ENCODE measurements at regions not wholly inside any gene's neighbourhood (a gene's known extent, or its start where the extent isn't known, plus 50 kb on each side); places are given as distances from the start of the nearest gene placed in this dataset.

DNA sequence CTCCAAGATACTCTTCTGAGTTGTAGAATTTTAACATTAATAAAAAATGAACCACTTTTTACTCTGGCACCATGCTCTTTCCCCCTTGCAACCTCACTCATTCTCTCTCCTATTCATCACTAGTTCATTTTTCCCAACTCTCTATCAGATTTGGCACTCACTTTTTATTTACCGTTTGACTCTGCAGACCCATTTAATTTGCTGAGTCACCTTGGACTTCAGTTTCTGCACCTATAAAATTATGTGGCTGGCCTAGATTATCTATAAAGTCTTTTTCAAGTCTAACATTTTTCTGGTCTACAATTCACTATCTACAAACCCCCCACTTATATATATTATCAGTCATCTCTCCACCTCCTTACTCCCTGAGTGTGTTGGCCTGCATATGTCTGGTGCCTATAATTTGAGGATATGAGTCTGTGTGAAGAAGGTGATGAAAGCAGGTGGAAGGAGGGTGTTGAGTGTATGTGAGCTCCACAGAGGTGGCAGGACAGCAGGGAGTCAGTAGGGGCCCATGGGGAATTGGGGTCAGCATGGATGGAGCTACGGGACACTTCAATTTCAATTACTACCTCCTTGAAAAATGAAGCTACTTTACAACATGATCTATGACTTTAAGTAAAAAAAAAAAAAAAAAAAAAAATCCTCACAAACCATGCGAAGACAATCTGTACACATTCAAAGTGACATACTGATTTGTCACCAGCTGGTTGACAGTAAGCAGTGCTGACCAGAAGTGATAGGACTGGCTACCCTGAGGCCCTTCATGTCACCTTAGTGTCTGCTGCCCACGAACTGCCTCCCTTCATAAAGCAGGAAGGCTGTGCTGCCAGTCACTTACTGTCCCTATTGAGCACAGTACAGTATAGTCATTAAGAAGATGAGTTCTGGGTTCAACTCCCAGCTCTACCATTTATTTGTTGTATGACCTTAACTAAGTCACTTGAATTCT lies 334.2 kb upstream of the IL12A start:
- H3K36me3 Mint-ChIP-seq, result no peaks in the 10 kb centered on the region
- Histone ChIP-seq H3K9me3 (ENCODE audit: control insufficient read depth in 2 of 3, low read length in 3 of 3) (no peaks in the 10 kb centered on the region), H3K4me1 (ENCODE audit: control insufficient read depth in 2 of 2, insufficient read depth in 2 of 2, low read length in 2 of 2) (no peaks in the 10 kb centered on the region), H3K4me3 (ENCODE audit: low read length) (no peak overlapping the region), H3K27ac (ENCODE audit: low read depth, low read length) (no peak overlapping the region), H3K27me3 (ENCODE audit: control insufficient read depth in 2 of 2, insufficient read depth in 2 of 2, low read length in 2 of 2) (no peaks in the 10 kb centered on the region), H3K36me3 (ENCODE audit: control insufficient read depth in 2 of 3, insufficient read depth in 3 of 3, low read length in 3 of 3) (no peaks in the 10 kb centered on the region)
- peak overlapping the region in 1 of 9 donors; percentile 4 for H3K27ac Mint-ChIP-seq
- intact Hi-C loops (cut with micrococcal nuclease), result no loop called here
- ChIA-PET POLR2A (no interaction called here), CTCF (no interaction called here)
- DNase-seq (no peak), ATAC-seq (no peak)
- H3K4me1 Mint-ChIP-seq, result peaks cover 0 to 2% (median 0%) of the 10 kb centered on the region in 7 donors
- H3K9me3 Mint-ChIP-seq, result peaks cover 0 to 7% (median 0%) of the 10 kb centered on the region in 11 donors
- H3K27me3 Mint-ChIP-seq, result peaks cover 0 to 3% (median 0%) of the 10 kb centered on the region in 5 donors
- no peak overlapping the region for H3K4me3 Mint-ChIP-seq

DNA sequence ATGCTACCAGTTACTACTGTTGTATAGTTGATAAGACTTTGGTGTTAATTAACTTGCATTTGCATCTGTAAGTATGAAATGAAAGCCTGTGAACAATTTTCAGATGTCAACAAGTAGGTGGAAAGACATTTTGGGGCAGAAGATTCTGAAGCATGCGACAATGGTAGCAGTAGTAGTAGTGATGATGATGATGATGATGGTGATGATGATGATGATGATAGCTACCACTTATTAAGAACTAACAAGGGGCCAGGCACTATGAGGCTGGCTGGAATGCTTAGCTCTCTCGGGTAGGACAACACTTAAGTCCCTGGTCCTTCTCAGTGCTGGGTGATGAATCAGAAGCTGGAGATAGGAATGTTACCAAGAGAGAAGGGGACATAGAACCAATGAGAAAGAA lies 333.4 kb upstream of the IL12A start:
- Histone ChIP-seq H3K9me3 (ENCODE audit: control insufficient read depth in 2 of 3, low read length in 3 of 3) (no peaks in the 10 kb centered on the region), H3K4me1 (ENCODE audit: control insufficient read depth in 2 of 2, insufficient read depth in 2 of 2, low read length in 2 of 2) (no peaks in the 10 kb centered on the region), H3K36me3 (ENCODE audit: control insufficient read depth in 2 of 3, insufficient read depth in 3 of 3, low read length in 3 of 3) (no peaks in the 10 kb centered on the region), H3K27ac (ENCODE audit: low read depth, low read length) (no peak overlapping the region), H3K4me3 (ENCODE audit: low read length) (no peak overlapping the region), H3K27me3 (ENCODE audit: control insufficient read depth in 2 of 2, insufficient read depth in 2 of 2, low read length in 2 of 2) (no peaks in the 10 kb centered on the region)
- Mint-ChIP-seq H3K4me3 (no peak overlapping the region), H3K27me3 (peaks cover 0 to 3% (median 0%) of the 10 kb centered on the region in 5 donors), H3K36me3 (no peaks in the 10 kb centered on the region), H3K27ac (no peak overlapping the region), H3K4me1 (peaks cover 0 to 2% (median 0%) of the 10 kb centered on the region in 7 donors), H3K9me3 (peaks cover 0 to 7% (median 0%) of the 10 kb centered on the region in 11 donors)
- ATAC-seq, result no peak
- DNase-seq, result no peak
- POLR2A ChIA-PET, result no interaction called here
- intact Hi-C loops (cut with micrococcal nuclease), result no loop called here
- CTCF ChIA-PET, result no interaction called here

DNA sequence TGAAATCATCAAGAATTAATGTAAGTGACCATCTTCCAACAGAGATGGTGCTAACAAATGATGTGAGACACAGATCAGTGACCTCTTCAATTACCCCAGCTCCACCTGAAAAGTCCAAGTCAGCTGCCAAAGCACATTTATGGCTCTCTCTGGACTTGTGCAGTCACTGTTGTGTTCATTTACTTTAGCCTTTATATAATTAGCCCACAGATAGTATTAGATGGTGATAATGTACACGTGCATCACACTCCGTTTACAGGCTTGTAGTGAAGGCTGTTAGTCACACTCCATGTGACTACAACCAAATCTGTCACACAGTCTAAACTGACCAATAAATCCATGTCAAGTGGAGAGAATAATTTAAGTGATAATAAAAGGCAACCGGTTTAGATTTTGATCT lies 331.5 kb upstream of the IL12A start:
- H3K36me3 ChIP-seq (ENCODE audit: control insufficient read depth in 2 of 3, insufficient read depth in 3 of 3, low read length in 3 of 3), result no peaks in the 10 kb centered on the region
- H3K4me3 ChIP-seq (ENCODE audit: low read length), result no peak overlapping the region
- no peaks in the 10 kb centered on the region for H3K27me3 ChIP-seq (ENCODE audit: control insufficient read depth in 2 of 2, insufficient read depth in 2 of 2, low read length in 2 of 2)
- peaks cover 0 to 2% (median 0%) of the 10 kb centered on the region in 7 donors for H3K4me1 Mint-ChIP-seq
- no peak overlapping the region for H3K27ac Mint-ChIP-seq
- peaks cover 0 to 3% (median 0%) of the 10 kb centered on the region in 5 donors for H3K27me3 Mint-ChIP-seq
- H3K4me3 Mint-ChIP-seq, result no peak overlapping the region
- ChIA-PET CTCF (no interaction called here), POLR2A (interaction anchor here (0.6 kb wide), 1 partner anchor 13 kb away, joined by 3 read pairs; no protein-coding TSS in a partner anchor)
- no peaks in the 10 kb centered on the region for H3K36me3 Mint-ChIP-seq
- intact Hi-C loops (cut with micrococcal nuclease), result no loop called here
- ATAC-seq (no peak), DNase-seq (no peak)
- H3K9me3 Mint-ChIP-seq, result peaks cover 0 to 12% (median 5%) of the 10 kb centered on the region in 11 donors
- no peaks in the 10 kb centered on the region for H3K9me3 ChIP-seq (ENCODE audit: control insufficient read depth in 2 of 3, low read length in 3 of 3)
- H3K4me1 ChIP-seq (ENCODE audit: control insufficient read depth in 2 of 2, insufficient read depth in 2 of 2, low read length in 2 of 2), result no peaks in the 10 kb centered on the region
- no peak overlapping the region for H3K27ac ChIP-seq (ENCODE audit: low read depth, low read length)

DNA sequence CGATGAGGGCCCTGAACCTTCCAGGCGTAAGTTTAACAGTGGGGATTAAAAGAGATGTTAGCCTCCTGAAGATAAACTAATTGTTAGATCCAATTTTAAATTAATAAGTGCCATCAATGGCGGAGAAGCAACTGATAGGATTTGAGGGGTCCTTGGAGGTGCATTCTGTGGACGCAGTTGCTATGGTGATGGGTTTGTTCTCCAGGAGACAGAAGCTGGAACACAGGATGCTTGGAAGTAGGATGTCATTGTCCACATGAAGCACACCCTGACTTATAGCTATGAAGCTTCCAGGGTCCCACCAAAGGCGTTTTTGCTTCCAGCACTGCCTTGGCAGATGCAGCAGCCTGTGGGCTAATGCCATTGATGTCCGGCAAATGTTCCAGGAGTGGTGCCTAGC lies 331.0 kb upstream of the IL12A start:
- peaks cover 0 to 2% (median 0%) of the 10 kb centered on the region in 7 donors for H3K4me1 Mint-ChIP-seq
- Histone ChIP-seq H3K36me3 (ENCODE audit: control insufficient read depth in 2 of 3, insufficient read depth in 3 of 3, low read length in 3 of 3) (no peaks in the 10 kb centered on the region), H3K27me3 (ENCODE audit: control insufficient read depth in 2 of 2, insufficient read depth in 2 of 2, low read length in 2 of 2) (no peaks in the 10 kb centered on the region), H3K4me1 (ENCODE audit: control insufficient read depth in 2 of 2, insufficient read depth in 2 of 2, low read length in 2 of 2) (no peaks in the 10 kb centered on the region), H3K9me3 (ENCODE audit: control insufficient read depth in 2 of 3, low read length in 3 of 3) (no peaks in the 10 kb centered on the region), H3K4me3 (ENCODE audit: low read length) (no peak overlapping the region), H3K27ac (ENCODE audit: low read depth, low read length) (no peak overlapping the region)
- ATAC-seq (no peak), DNase-seq (no peak)
- H3K4me3 Mint-ChIP-seq, result no peak overlapping the region
- ChIA-PET POLR2A (no interaction called here), CTCF (no interaction called here)
- intact Hi-C loops (cut with micrococcal nuclease), result no loop called here
- no peak overlapping the region for H3K27ac Mint-ChIP-seq
- peaks cover 0 to 8% (median 5%) of the 10 kb centered on the region in 11 donors for H3K9me3 Mint-ChIP-seq
- H3K27me3 Mint-ChIP-seq, result peaks cover 0 to 5% (median 0%) of the 10 kb centered on the region in 5 donors
- no peaks in the 10 kb centered on the region for H3K36me3 Mint-ChIP-seq

DNA sequence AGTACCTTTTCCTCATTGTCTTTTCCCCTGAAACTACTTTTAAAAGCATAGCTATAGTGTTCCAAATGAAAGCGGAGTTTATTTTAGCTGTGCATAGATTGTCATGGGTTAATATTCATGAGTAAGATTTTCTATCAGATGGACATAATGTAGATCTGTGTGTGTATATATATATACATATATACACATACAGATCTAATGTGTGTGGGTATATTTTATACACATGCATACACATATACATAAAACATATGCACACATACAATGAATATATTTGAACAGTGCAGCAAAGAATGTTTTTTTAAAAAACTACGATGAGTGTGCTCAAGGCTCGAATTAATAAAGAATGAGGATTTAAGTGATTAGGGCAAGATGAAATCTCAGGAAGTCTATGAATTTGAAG lies 328.3 kb upstream of the IL12A start:
- ChIA-PET CTCF (no interaction called here), POLR2A (no interaction called here)
- H3K4me3 ChIP-seq (ENCODE audit: low read length), result no peak overlapping the region
- Mint-ChIP-seq H3K4me3 (no peak overlapping the region), H3K9me3 (peaks cover 0 to 7% (median 2%) of the 10 kb centered on the region in 11 donors), H3K27ac (no peak overlapping the region), H3K4me1 (peaks cover 0 to 2% (median 0%) of the 10 kb centered on the region in 7 donors), H3K27me3 (peaks cover 0 to 5% (median 0%) of the 10 kb centered on the region in 5 donors), H3K36me3 (no peaks in the 10 kb centered on the region)
- no peaks in the 10 kb centered on the region for H3K9me3 ChIP-seq (ENCODE audit: control insufficient read depth in 2 of 3, low read length in 3 of 3)
- ATAC-seq (no peak), DNase-seq (no peak)
- H3K27me3 ChIP-seq (ENCODE audit: control insufficient read depth in 2 of 2, insufficient read depth in 2 of 2, low read length in 2 of 2), result no peaks in the 10 kb centered on the region
- no peak overlapping the region for H3K27ac ChIP-seq (ENCODE audit: low read depth, low read length)
- H3K4me1 ChIP-seq (ENCODE audit: control insufficient read depth in 2 of 2, insufficient read depth in 2 of 2, low read length in 2 of 2), result no peaks in the 10 kb centered on the region
- H3K36me3 ChIP-seq (ENCODE audit: control insufficient read depth in 2 of 3, insufficient read depth in 3 of 3, low read length in 3 of 3), result no peaks in the 10 kb centered on the region
- intact Hi-C loops (cut with micrococcal nuclease), result no loop called here

DNA sequence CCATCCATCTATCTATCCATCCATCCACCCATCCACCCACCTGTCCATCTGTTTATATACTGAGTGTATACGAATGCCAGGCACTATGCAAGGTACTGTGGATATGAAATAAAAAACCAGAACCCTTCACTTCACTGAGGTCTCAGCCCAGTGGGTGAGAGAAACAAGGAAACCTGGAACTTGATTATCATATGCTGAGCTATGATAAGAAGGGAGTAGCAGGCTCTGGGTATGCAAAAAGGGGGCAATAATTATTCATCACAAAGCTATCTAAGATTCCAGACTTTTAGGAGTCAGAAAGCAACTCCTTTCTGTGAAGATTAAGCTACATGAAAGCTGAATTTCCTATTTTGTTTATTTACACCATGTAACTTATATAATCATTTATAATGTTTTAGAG lies 327.7 kb upstream of the IL12A start:
- POLR2A ChIA-PET, result no interaction called here
- Mint-ChIP-seq H3K27me3 (peaks cover 0 to 5% (median 0%) of the 10 kb centered on the region in 5 donors), H3K4me1 (peaks cover 0 to 2% (median 0%) of the 10 kb centered on the region in 7 donors), H3K9me3 (peaks cover 0 to 7% (median 2%) of the 10 kb centered on the region in 11 donors), H3K4me3 (no peak overlapping the region), H3K36me3 (no peaks in the 10 kb centered on the region), H3K27ac (no peak overlapping the region)
- Histone ChIP-seq H3K36me3 (ENCODE audit: control insufficient read depth in 2 of 3, insufficient read depth in 3 of 3, low read length in 3 of 3) (no peaks in the 10 kb centered on the region), H3K4me3 (ENCODE audit: low read length) (no peak overlapping the region), H3K4me1 (ENCODE audit: control insufficient read depth in 2 of 2, insufficient read depth in 2 of 2, low read length in 2 of 2) (no peaks in the 10 kb centered on the region), H3K9me3 (ENCODE audit: control insufficient read depth in 2 of 3, low read length in 3 of 3) (no peaks in the 10 kb centered on the region), H3K27ac (ENCODE audit: low read depth, low read length) (no peak overlapping the region), H3K27me3 (ENCODE audit: control insufficient read depth in 2 of 2, insufficient read depth in 2 of 2, low read length in 2 of 2) (no peaks in the 10 kb centered on the region)
- CTCF ChIA-PET, result no interaction called here
- DNase-seq (no peak), ATAC-seq (no peak)
- intact Hi-C loops (cut with micrococcal nuclease), result no loop called here

DNA sequence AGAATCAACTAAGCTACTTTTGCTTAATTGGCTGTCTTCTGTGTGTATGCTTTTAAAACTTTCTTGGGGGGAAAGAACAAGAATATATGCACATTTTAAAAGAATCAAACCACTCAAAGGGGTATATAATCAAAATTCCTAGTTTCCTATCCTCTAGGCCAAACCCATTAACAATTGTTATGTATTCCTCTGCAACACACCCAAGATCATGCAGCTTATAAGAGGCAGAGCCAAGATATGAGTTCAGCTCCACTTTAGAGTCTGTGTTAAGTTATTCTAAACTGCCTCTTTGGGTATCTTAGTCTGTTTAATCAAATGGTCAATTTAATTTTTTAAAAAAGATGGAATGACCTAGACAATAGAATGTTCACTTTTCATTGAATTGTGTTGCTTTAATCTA lies 326.1 kb upstream of the IL12A start:
- H3K4me3 ChIP-seq (ENCODE audit: low read length), result no peak overlapping the region
- Mint-ChIP-seq H3K36me3 (no peaks in the 10 kb centered on the region), H3K27me3 (peaks cover 0 to 10% (median 4%) of the 10 kb centered on the region in 5 donors), H3K4me1 (no peaks in the 10 kb centered on the region), H3K27ac (no peak overlapping the region), H3K9me3 (peaks cover 0 to 10% (median 2%) of the 10 kb centered on the region in 11 donors), H3K4me3 (no peak overlapping the region)
- H3K27ac ChIP-seq (ENCODE audit: low read depth, low read length), result no peak overlapping the region
- DNase-seq (no peak), ATAC-seq (no peak)
- intact Hi-C loops (cut with micrococcal nuclease), result no loop called here
- H3K4me1 ChIP-seq (ENCODE audit: control insufficient read depth in 2 of 2, insufficient read depth in 2 of 2, low read length in 2 of 2), result no peaks in the 10 kb centered on the region
- ChIA-PET POLR2A (no interaction called here), CTCF (no interaction called here)
- no peaks in the 10 kb centered on the region for H3K9me3 ChIP-seq (ENCODE audit: control insufficient read depth in 2 of 3, low read length in 3 of 3)
- H3K36me3 ChIP-seq (ENCODE audit: control insufficient read depth in 2 of 3, insufficient read depth in 3 of 3, low read length in 3 of 3), result no peaks in the 10 kb centered on the region
- no peaks in the 10 kb centered on the region for H3K27me3 ChIP-seq (ENCODE audit: control insufficient read depth in 2 of 2, insufficient read depth in 2 of 2, low read length in 2 of 2)
